Neural progenitor cell (in vitro differentiated cells): ENCODE measurements at regions not wholly inside any gene's neighbourhood (a gene's known extent, or its start where the extent isn't known, plus 50 kb on each side); places are given as distances from the start of the nearest gene placed in this dataset.

Experiments
- DNase-seq: peaks from one replicate; pipeline ENCODE4 v3.0.0-alpha.2; 2016; ENCODE audit warnings: low spot score
- H2AFZ ChIP-seq: fragments of 200-600 bp; sonication (generic); replicated peaks from 2 replicates; pipeline ENCODE4 v1.6.1; 2016; ENCODE audit warnings: antibody characterized with exemption
- H3F3A ChIP-seq: fragments of 200-600 bp; sonication (generic); 2 replicates; pipeline ENCODE4 v1.6.1; 2016; ENCODE audit warnings: antibody characterized with exemption, low read depth
- H3K27ac ChIP-seq: fragments of 200-600 bp; sonication (generic); 2 replicates; pipeline ENCODE4 v1.5.1; 2016; ENCODE audit warnings: mild to moderate bottlenecking
- H3K27me3 ChIP-seq: fragments of 200-600 bp; sonication (generic); 2 replicates; pipeline ENCODE4 v1.6.1; 2016; ENCODE audit warnings: mild to moderate bottlenecking, moderate library complexity
- H3K36me3 ChIP-seq: fragments of 200-600 bp; sonication (generic); 2 replicates; pipeline ENCODE4 v1.5.1; 2016
- H3K4me1 ChIP-seq: fragments of 200-600 bp; sonication (generic); 2 replicates; pipeline ENCODE4 v1.6.1; 2016; ENCODE audit warnings: mixed run types
- H3K4me2 ChIP-seq: fragments of 200-600 bp; sonication (generic); 2 replicates; pipeline ENCODE4 v1.6.1; 2016
- H3K4me3 ChIP-seq: fragments of 200-600 bp; sonication (generic); 2 replicates; pipeline ENCODE4 v1.5.1; 2016
- H3K79me2 ChIP-seq: fragments of 200-600 bp; sonication (generic); 2 replicates; pipeline ENCODE4 v1.6.1; 2016; ENCODE audit warnings: low read depth
- H3K9ac ChIP-seq: fragments of 200-600 bp; sonication (generic); 2 replicates; pipeline ENCODE4 v1.6.1; 2016
- H3K9me3 ChIP-seq: fragments of 200-600 bp; sonication (generic); 2 replicates; pipeline ENCODE4 v1.5.1; 2016; ENCODE audit warnings: low read depth
- H4K20me1 ChIP-seq: fragments of 200-600 bp; sonication (generic); 2 replicates; pipeline ENCODE4 v1.6.1; 2016; ENCODE audit warnings: low read depth
- H3K27ac Mint-ChIP-seq: 3 replicates; pipeline ENCODE4 v1.8.0; 2021; ENCODE audit warnings: mixed read lengths
- H3K27me3 Mint-ChIP-seq: 2 replicates; pipeline ENCODE4 v1.8.0; 2022; ENCODE audit warnings: low read depth, mild to moderate bottlenecking, inconsistent platforms, moderate library complexity, mixed read lengths; ENCODE audit not compliant: insufficient read depth
- H3K36me3 Mint-ChIP-seq: 3 replicates; pipeline ENCODE4 v1.8.0; 2021; ENCODE audit warnings: mixed read lengths
- H3K4me1 Mint-ChIP-seq: 3 replicates; pipeline ENCODE4 v1.8.0; 2021; ENCODE audit warnings: mixed read lengths
- H3K4me3 Mint-ChIP-seq: 3 replicates; pipeline ENCODE4 v1.8.0; 2021; ENCODE audit warnings: mild to moderate bottlenecking, moderate library complexity, mixed read lengths
- H3K9me3 Mint-ChIP-seq: 3 replicates; pipeline ENCODE4 v1.8.0; 2020; ENCODE audit warnings: mixed read lengths
- EZH2 ChIP-seq: fragments of 200-600 bp; sonication (generic); IDR thresholded peaks from 2 replicates; pipeline ENCODE4 v1.6.1; 2017; ENCODE audit warnings: antibody characterized with exemption, mild to moderate bottlenecking, moderate library complexity
- EZH2phosphoT487 ChIP-seq: fragments of 200-600 bp; sonication (generic); IDR thresholded peaks from 2 replicates; pipeline ENCODE4 v1.6.1; 2017; ENCODE audit warnings: antibody characterized with exemption
- TF ChIP-seq, protein P1 (sequence below): fragments of 200-600 bp; sonication (generic); IDR thresholded peaks from 2 replicates; pipeline ENCODE4 v1.5.1; 2017; ENCODE audit warnings: antibody characterized with exemption, mild to moderate bottlenecking

DNA sequence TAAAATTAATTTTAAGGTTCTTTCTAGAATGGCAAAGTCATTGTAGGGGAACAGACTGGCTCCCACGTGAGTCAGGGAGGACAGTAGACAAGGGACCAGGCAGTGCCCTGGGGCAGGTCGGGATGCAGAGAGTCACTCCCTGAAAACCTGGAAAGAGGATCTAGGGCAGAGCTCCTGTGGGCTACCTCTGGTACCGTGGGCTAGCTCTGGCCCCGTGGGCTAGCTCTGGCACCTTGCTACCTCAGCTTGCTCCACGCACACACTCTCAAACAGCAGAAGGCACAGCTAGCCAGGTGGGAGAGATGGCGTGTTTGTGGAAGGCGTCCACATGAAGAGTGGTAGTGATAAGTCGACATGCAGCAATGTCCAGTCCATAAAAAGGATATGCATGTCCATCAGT, 66.7 kb upstream of the ARHGEF7 start:
- Mint-ChIP-seq H3K4me1 (no peaks in the 10 kb centered on the region), H3K9me3 (peaks cover 16% of the 10 kb centered on the region), H3K36me3 (no peaks in the 10 kb centered on the region), H3K27me3 (peaks cover 15% of the 10 kb centered on the region), H3K4me3 (no peak overlapping the region), H3K27ac (no peak overlapping the region)
- Histone ChIP-seq H3K9me3 (no peaks in the 10 kb centered on the region), H3K79me2 (no peaks in the 10 kb centered on the region), H3K4me1 (no peaks in the 10 kb centered on the region), H2AFZ (no peak overlapping the region), H3K27me3 (no peaks in the 10 kb centered on the region), H3F3A (no peaks in the 10 kb centered on the region), H3K4me2 (no peak overlapping the region), H3K9ac (no peak overlapping the region), H4K20me1 (no peaks in the 10 kb centered on the region), H3K27ac (no peak overlapping the region), H3K4me3 (no peak overlapping the region), H3K36me3 (no peaks in the 10 kb centered on the region)
- no peak for DNase-seq
- TF ChIP-seq, protein P1, sequence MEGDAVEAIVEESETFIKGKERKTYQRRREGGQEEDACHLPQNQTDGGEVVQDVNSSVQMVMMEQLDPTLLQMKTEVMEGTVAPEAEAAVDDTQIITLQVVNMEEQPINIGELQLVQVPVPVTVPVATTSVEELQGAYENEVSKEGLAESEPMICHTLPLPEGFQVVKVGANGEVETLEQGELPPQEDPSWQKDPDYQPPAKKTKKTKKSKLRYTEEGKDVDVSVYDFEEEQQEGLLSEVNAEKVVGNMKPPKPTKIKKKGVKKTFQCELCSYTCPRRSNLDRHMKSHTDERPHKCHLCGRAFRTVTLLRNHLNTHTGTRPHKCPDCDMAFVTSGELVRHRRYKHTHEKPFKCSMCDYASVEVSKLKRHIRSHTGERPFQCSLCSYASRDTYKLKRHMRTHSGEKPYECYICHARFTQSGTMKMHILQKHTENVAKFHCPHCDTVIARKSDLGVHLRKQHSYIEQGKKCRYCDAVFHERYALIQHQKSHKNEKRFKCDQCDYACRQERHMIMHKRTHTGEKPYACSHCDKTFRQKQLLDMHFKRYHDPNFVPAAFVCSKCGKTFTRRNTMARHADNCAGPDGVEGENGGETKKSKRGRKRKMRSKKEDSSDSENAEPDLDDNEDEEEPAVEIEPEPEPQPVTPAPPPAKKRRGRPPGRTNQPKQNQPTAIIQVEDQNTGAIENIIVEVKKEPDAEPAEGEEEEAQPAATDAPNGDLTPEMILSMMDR = no peak
- TF ChIP-seq EZH2 (no peak), EZH2phosphoT487 (no peak)

DNA sequence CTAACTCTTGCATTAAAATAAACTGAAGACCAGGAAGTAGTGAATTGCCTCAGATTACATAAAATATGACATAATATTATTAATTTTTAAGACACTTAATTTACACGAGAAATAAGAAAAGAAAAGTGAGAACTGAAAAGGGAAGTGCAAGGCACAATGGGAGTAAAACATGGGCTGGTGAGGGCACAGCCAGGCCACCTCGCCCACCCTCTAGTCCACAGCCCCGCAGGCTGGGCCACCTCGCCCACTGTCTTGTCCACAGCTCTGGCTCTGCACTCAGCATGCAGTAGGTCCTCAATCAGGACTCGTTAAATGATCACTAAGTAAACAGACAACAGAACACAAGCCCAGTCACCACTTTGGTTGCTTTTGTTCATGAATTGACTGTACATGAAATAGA, 67.8 kb upstream of the ARHGEF7 start:
- H3F3A ChIP-seq = no peaks in the 10 kb centered on the region
- H3K4me3 Mint-ChIP-seq = no peak overlapping the region
- peaks cover 12% of the 10 kb centered on the region for H3K27me3 Mint-ChIP-seq

DNA sequence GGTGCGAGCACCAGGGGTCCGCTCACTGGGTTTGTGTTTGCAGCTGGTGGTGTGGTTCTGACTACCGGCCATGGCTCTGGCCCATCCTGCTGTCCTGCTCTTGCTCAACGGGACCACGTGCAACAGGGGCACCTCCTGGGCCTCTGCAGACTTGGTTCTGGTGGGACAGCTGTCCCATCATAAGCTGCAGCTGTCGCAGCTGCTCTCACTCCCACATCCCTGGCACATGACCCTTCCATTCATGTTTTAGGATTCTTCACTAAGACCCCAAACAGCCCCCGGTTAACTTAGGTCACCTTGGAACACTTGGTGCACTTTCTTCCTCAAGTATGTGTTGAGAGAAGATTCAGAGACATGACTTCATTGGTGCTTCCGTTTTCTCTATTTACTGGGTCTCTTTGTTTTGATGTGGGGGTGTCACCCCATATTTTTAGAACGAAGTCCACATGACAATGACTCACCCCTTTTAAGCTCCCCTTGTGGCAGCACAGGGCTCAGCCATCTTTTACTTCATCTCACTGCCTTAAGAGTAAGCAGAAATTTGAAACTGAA, 68.4 kb upstream of the ARHGEF7 start:
- no peak overlapping the region for H3K4me2 ChIP-seq
- DNase-seq = no peak
- H3K79me2 ChIP-seq = no peaks in the 10 kb centered on the region
- no peaks in the 10 kb centered on the region for H4K20me1 ChIP-seq
- H3K4me1 Mint-ChIP-seq = no peaks in the 10 kb centered on the region
- no peaks in the 10 kb centered on the region for H3K4me1 ChIP-seq
- no peaks in the 10 kb centered on the region for H3K9me3 ChIP-seq
- H3K4me3 Mint-ChIP-seq = no peak overlapping the region
- no peak overlapping the region for H2AFZ ChIP-seq
- H3K27ac Mint-ChIP-seq = no peak overlapping the region
- no peak overlapping the region for H3K27ac ChIP-seq
- peaks cover 16% of the 10 kb centered on the region for H3K9me3 Mint-ChIP-seq
- H3K9ac ChIP-seq = no peak overlapping the region
- H3K36me3 Mint-ChIP-seq = no peaks in the 10 kb centered on the region
- TF ChIP-seq EZH2 (no peak), EZH2phosphoT487 (no peak)
- TF ChIP-seq, protein P1 = no peak
- no peaks in the 10 kb centered on the region for H3K36me3 ChIP-seq
- no peaks in the 10 kb centered on the region for H3F3A ChIP-seq
- no peaks in the 10 kb centered on the region for H3K27me3 ChIP-seq
- no peak overlapping the region for H3K4me3 ChIP-seq
- peaks cover 12% of the 10 kb centered on the region for H3K27me3 Mint-ChIP-seq

More for the DNA sequence above, 67.8 kb upstream of the ARHGEF7 start:
- TF ChIP-seq, protein P1 = no peak
- TF ChIP-seq EZH2 (no peak), EZH2phosphoT487 (no peak)
- H3K36me3 ChIP-seq = no peaks in the 10 kb centered on the region
- H3K9me3 Mint-ChIP-seq = peaks cover 16% of the 10 kb centered on the region
- H3K79me2 ChIP-seq = no peaks in the 10 kb centered on the region
- no peaks in the 10 kb centered on the region for H3K4me1 Mint-ChIP-seq
- H3K27ac Mint-ChIP-seq = no peak overlapping the region
- H3K27ac ChIP-seq = no peak overlapping the region
- H3K4me1 ChIP-seq = no peaks in the 10 kb centered on the region
- H4K20me1 ChIP-seq = no peaks in the 10 kb centered on the region
- no peaks in the 10 kb centered on the region for H3K27me3 ChIP-seq
- H2AFZ ChIP-seq = no peak overlapping the region
- no peaks in the 10 kb centered on the region for H3K9me3 ChIP-seq
- DNase-seq = no peak
- no peak overlapping the region for H3K4me2 ChIP-seq
- no peak overlapping the region for H3K4me3 ChIP-seq
- H3K36me3 Mint-ChIP-seq = no peaks in the 10 kb centered on the region
- no peak overlapping the region for H3K9ac ChIP-seq
